ENCODE measurements at regions not wholly inside any gene's neighbourhood (a gene's known extent, or its start where the extent isn't known, plus 50 kb on each side); places are given as distances from the start of the nearest gene placed in this dataset.

DNA sequence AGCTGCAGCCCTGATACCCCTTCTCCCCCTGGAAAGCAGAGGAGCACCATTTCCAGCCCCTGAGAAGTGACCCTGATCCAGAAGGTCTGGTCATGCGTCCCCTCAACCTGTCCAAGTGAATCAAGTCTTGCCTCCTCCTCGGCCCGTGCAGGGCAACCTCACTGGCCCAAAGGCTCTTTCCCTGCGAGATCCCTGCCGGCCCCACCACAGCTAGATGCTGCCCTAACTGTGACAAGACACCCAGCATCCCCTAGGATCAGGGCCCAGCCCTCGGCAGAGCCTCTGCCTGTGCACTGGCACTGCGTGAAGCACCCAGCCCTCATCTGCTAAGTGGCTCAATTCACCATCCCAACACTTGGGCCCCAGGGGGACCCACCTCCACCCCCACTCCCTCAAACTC lies 155.1 kb downstream of the NUP210 start:
- TF ChIP-seq CTCF (IDR thresholded peaks at IDR 0.05) (no peak), POLR2A (IDR thresholded peaks at IDR 0.05) (no peak)
